Duodenal mucosa (tissue), 2 donors: ENCODE measurements at regions not wholly inside any gene's neighbourhood (a gene's known extent, or its start where the extent isn't known, plus 50 kb on each side); places are given as distances from the start of the nearest gene placed in this dataset.

Experiments
- H3K27ac ChIP-seq: one replicate; pipeline ENCODE4 v1.7.0; 2013; ENCODE audit warnings: low read depth, low read length
- H3K27me3 ChIP-seq, 2 donors: one replicate each; pipeline ENCODE4 v1.7.0; 2013; ENCODE audit warnings: low read length in 2 of 2, control low read depth in 1 of 2; ENCODE audit not compliant: insufficient read depth in 2 of 2, control insufficient read depth in 1 of 2
- H3K36me3 ChIP-seq, 2 donors: one replicate each; pipeline ENCODE4 v1.7.0; 2013; ENCODE audit warnings: low read length in 2 of 2, control low read depth in 1 of 2; ENCODE audit not compliant: insufficient read depth in 2 of 2, control insufficient read depth in 1 of 2
- H3K4me1 ChIP-seq, 2 donors: one replicate each; pipeline ENCODE4 v1.7.0; 2013; ENCODE audit warnings: low read length in 2 of 2, control low read depth in 1 of 2; ENCODE audit not compliant: insufficient read depth in 2 of 2, control insufficient read depth in 1 of 2
- H3K4me3 ChIP-seq, 2 donors: one replicate each; pipeline ENCODE4 v1.7.0; 2013; ENCODE audit warnings: low read length in 2 of 2, low read depth in 1 of 2
- H3K9ac ChIP-seq, 2 donors: one replicate each; pipeline ENCODE4 v1.7.0; 2013; ENCODE audit warnings: low read length in 2 of 2, low read depth in 1 of 2
- H3K9me3 ChIP-seq, 2 donors: one replicate each; pipeline ENCODE4 v1.7.0; 2013; ENCODE audit warnings: low read length in 2 of 2, control low read depth in 1 of 2; ENCODE audit not compliant: control insufficient read depth in 1 of 2

- Histone ChIP-seq H3K36me3 (no peaks in the 10 kb centered on the region), H3K27ac (no peak overlapping the region), H3K9ac (no peak overlapping the region), H3K4me1 (no peaks in the 10 kb centered on the region), H3K27me3 (no peaks in the 10 kb centered on the region), H3K9me3 (no peaks in the 10 kb centered on the region), H3K4me3 (no peak overlapping the region)
Measured at GRCh38 chr1:58430421-58431275, 115.9 kb downstream of the OMA1 start.

GRCh38 chr1:58426918-58427317, 119.6 kb downstream of the OMA1 start:
- no peak overlapping the region for H3K9ac ChIP-seq

GRCh38 chr1:58422436-58422835, 124.1 kb downstream of the OMA1 start:
- Histone ChIP-seq H3K4me1 (no peaks in the 10 kb centered on the region), H3K27ac (no peak overlapping the region), H3K27me3 (no peaks in the 10 kb centered on the region), H3K36me3 (no peaks in the 10 kb centered on the region), H3K4me3 (no peak overlapping the region), H3K9me3 (no peaks in the 10 kb centered on the region), H3K9ac (no peak overlapping the region)

More at GRCh38 chr1:58426918-58427317, 119.6 kb downstream of the OMA1 start:
- no peaks in the 10 kb centered on the region for H3K4me1 ChIP-seq
- no peaks in the 10 kb centered on the region for H3K36me3 ChIP-seq
- H3K4me3 ChIP-seq = no peak overlapping the region
- no peaks in the 10 kb centered on the region for H3K27me3 ChIP-seq
- no peak overlapping the region for H3K27ac ChIP-seq
- no peaks in the 10 kb centered on the region for H3K9me3 ChIP-seq

GRCh38 chr1:58418283-58419228, 128.0 kb downstream of the OMA1 start:
- no peaks in the 10 kb centered on the region for H3K27me3 ChIP-seq
- H3K9me3 ChIP-seq = no peaks in the 10 kb centered on the region
- H3K9ac ChIP-seq = no peak overlapping the region
- no peaks in the 10 kb centered on the region for H3K4me1 ChIP-seq
- H3K4me3 ChIP-seq = no peak overlapping the region
- H3K27ac ChIP-seq = no peak overlapping the region
- H3K36me3 ChIP-seq = no peaks in the 10 kb centered on the region

GRCh38 chr1:58412071-58412580, 134.4 kb downstream of the OMA1 start:
- Histone ChIP-seq H3K4me3 (no peak overlapping the region), H3K36me3 (no peaks in the 10 kb centered on the region), H3K4me1 (no peaks in the 10 kb centered on the region), H3K9ac (no peak overlapping the region), H3K27ac (no peak overlapping the region), H3K9me3 (no peaks in the 10 kb centered on the region), H3K27me3 (no peaks in the 10 kb centered on the region)

GRCh38 chr1:58409890-58410289, 136.6 kb downstream of the OMA1 start:
- Histone ChIP-seq H3K36me3 (no peaks in the 10 kb centered on the region), H3K27me3 (no peaks in the 10 kb centered on the region), H3K4me3 (no peak overlapping the region), H3K9ac (no peak overlapping the region), H3K4me1 (no peaks in the 10 kb centered on the region), H3K9me3 (no peaks in the 10 kb centered on the region), H3K27ac (no peak overlapping the region)

- H3K27ac ChIP-seq = no peak overlapping the region
Measured at GRCh38 chr1:58409336-58409735, 137.2 kb downstream of the OMA1 start.

GRCh38 chr1:58406301-58407071, 140.0 kb downstream of the OMA1 start:
- Histone ChIP-seq H3K4me1 (no peaks in the 10 kb centered on the region), H3K27ac (no peak overlapping the region), H3K4me3 (no peak overlapping the region), H3K9ac (no peak overlapping the region), H3K36me3 (no peaks in the 10 kb centered on the region), H3K9me3 (no peaks in the 10 kb centered on the region), H3K27me3 (no peaks in the 10 kb centered on the region)

More at GRCh38 chr1:58409336-58409735, 137.2 kb downstream of the OMA1 start:
- no peaks in the 10 kb centered on the region for H3K36me3 ChIP-seq
- H3K4me3 ChIP-seq = no peak overlapping the region
- no peaks in the 10 kb centered on the region for H3K4me1 ChIP-seq
- no peaks in the 10 kb centered on the region for H3K27me3 ChIP-seq
- no peak overlapping the region for H3K9ac ChIP-seq
- no peaks in the 10 kb centered on the region for H3K9me3 ChIP-seq

GRCh38 chr1:58405660-58406059, 140.9 kb downstream of the OMA1 start:
- H3K4me1 ChIP-seq = no peaks in the 10 kb centered on the region
- no peaks in the 10 kb centered on the region for H3K27me3 ChIP-seq
- H3K9ac ChIP-seq = no peak overlapping the region
- no peaks in the 10 kb centered on the region for H3K36me3 ChIP-seq
- H3K4me3 ChIP-seq = no peak overlapping the region
- no peaks in the 10 kb centered on the region for H3K9me3 ChIP-seq
- no peak overlapping the region for H3K27ac ChIP-seq
